GOT3 (cell line): ENCODE measurements at regions not wholly inside any gene's neighbourhood (a gene's known extent, or its start where the extent isn't known, plus 50 kb on each side); places are given as distances from the start of the nearest gene placed in this dataset.

Experiments
- DNase-seq: peaks from one replicate; lab custom pipeline; 2025; ENCODE audit warnings: mixed read lengths; lab: John Stamatoyannopoulos, UW

DNA sequence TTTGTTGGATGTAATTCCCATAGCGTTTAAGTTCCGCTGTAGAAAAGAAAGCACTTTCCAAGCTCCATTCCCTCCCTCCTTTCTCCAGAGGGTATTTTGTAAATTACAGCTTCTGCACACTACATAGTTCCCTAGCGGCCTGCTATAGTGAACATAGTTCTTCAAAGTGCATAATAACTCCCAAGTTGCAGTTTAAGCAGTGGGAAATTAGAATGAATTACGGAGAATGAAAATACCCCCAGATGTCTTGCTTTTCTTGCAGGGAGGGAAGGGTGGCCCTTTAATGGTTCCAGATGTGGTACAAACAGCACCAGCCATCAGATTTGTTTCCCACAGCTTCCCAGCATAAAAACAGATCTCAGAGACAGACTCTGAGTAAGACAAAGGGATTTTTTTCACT is 893.9 kb downstream of the SUCLG1 start:
- DNase-seq, result no peak

- DNase-seq, result no peak
Measured at GRCh38 chr2:83561592-83561991, 897.5 kb downstream of the SUCLG1 start.

GRCh38 chr2:83536556-83536955 is 922.5 kb downstream of the SUCLG1 start:
- DNase-seq, result no peak

DNA sequence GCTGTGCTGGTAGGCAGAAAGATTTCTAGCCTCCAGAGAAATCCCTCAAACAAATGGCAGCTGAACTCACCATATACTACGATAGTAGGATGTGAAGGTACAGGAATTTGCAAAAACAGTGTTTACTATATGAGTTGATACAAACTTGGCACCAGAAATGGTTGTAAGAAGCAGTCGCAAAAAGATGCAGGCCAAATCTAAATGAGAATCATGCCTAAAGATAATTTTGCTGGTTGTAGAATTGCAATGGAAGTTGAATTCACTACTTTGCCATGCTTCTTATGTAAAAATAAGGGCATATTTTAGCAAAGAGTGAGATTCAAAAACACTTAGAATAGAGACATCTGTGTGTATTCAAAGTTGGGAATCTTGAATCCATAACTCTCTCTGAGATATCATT is 924.7 kb downstream of the SUCLG1 start:
- no peak for DNase-seq

- no peak for DNase-seq
Measured at GRCh38 chr2:83531206-83531826, 927.8 kb downstream of the SUCLG1 start.

DNA sequence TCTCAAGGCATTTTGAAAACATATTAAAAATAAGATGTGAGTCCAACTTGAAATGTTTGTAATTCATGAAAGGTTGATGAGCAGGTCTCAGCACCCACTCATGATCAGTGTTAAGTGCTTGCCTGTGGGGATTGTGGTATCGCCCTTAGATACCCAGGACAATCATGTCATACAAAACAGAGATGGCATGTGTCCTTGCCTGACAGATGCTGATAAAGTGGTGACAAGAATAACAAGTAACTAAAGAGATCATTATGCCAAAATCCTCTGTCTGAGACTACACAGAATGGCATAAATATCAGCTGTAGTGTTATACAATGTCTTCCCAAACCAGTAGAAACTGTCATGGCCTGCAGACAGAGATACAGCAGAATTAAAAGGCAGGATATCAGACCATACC is 930.3 kb downstream of the SUCLG1 start:
- no peak for DNase-seq

GRCh38 chr2:83522891-83523493 is 936.1 kb downstream of the SUCLG1 start:
- DNase-seq, result no peak

DNA sequence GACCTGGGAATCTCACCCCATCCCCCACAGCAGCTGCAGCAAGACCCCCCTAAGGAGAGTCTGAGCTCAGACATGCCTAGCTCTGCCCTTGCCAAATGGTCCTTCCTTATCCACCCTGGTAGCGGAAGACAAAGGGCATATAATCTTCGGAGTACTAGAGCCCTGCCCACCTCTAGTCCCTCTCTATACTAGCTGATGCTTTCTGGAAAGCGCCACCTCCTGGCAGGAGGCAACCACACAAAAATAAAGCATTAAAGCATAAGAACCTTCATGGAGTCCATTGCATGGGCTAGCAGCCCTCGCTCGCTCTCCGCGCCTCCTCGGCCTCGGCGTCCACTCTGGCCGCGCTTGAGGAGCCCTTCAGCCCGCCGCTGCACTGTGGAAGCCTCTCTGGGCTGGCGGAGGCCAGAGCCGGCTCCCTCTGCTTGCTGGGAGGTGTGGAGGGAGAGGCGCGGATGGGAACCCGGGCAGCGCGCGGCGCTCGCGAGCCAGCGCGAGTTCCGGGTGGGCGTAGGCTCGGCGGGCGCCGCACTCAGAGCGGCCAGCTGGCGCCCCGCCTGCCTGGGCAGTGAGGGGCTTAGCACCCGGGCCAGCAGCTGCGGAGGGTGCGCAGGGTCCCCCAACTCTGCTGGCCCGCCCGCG is 941.2 kb downstream of the SUCLG1 start:
- no peak for DNase-seq

GRCh38 chr2:83516503-83516902 is 942.6 kb downstream of the SUCLG1 start:
- no peak for DNase-seq

DNA sequence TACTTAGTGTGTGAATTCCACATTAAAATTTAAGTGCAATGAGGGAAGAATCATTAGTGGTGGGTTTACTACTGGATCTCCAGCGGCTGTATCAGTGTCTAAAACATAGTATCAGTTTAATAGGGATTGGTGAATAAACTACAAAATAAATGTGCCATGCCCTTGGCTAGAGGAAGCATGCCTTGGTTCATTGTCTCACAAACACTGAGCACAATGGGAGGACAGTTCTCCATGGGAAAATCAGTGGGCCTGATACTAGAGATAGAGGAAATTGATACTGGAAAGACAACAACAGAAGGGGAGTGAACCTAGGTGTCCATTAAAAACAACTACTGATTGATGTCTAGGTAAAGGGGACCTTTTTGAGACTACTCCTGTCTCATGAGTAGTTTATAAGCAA is 971.6 kb downstream of the SUCLG1 start:
- DNase-seq, result no peak

DNA sequence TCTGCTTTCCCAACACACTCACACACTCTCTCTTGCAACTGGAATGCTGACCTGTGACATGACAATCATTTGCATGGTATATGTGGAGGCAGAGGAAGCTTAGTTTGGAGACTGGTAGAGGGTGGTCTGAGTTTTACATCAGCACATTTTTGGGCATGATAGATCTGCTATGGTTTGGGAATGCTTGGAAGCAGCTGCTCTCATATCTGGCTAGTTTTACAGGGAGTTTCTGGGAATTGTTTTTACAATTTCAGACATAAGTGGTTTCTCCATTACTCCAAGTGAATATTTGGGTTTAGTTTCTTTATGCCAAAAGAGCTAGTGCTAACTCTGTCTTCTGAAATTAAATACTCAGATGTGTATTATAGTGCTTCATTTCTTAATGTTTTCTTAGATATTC is 977.6 kb downstream of the SUCLG1 start:
- DNase-seq, result no peak

GRCh38 chr2:83478037-83478436 is 981.0 kb downstream of the SUCLG1 start:
- DNase-seq, result no peak

DNA sequence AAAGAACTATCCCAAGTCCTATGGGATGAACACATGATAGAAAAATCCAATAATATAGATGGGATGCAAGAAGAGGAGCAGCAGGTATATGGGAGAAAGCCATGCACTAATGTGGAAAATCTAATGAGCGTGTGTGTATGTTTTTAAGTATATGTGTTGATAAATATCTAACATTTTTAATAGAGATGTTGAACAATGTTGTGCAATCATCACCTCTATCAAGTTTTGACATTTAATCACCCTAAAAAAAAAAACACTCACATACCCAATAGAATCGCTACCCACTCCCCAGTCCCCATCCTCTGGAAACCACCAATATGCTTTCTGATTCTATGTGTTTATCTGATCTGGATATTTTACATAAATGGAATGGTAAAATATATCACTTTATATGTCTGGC is 983.7 kb downstream of the SUCLG1 start:
- DNase-seq, result no peak

DNA sequence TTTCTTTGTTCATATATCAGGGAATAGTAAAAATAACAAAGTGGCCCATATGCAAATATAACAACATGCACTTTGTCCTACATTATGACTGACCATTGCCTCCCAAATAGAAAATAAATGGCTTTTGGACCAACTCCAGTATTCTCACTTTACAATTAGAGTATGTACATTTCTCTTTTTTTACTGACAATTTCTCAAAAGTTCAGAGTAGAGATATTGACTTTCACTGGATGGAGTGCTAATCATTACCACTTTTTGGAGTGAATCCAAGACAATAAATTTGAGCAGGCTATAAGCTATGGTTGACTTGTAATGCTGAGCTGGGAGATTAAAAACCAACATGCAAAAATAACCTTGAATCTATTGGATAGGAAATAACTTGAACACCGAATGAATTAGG is 987.4 kb downstream of the SUCLG1 start:
- no peak for DNase-seq

GRCh38 chr2:83470928-83471327 is 988.2 kb downstream of the SUCLG1 start:
- DNase-seq, result no peak

- no peak for DNase-seq
Measured at GRCh38 chr2:83464444-83464843, 994.6 kb downstream of the SUCLG1 start.

GRCh38 chr2:83462881-83463280 is 996.2 kb downstream of the SUCLG1 start:
- DNase-seq, result no peak

DNA sequence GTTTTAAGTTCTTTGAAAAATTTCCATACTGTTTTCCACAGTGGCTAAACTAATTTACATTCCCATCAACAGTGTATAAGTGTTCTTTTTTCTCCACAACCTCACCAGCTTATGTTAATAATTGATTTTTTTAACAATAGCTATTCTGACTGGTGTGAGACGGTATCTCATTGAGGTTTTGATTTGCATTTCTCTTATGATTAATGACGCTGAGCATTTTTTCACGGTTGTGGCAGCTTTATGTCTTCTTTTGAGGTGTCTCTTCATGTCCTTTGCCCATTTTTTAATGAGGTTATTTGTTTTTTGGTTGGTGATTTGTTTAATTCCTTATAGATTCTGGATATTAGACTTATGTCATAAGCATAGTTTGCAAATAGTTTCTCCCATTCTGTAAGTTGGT is 997.9 kb downstream of the SUCLG1 start:
- DNase-seq, result no peak

- no peak for DNase-seq
Measured at GRCh38 chr2:83459456-83459855, 999.6 kb downstream of the SUCLG1 start.

DNA sequence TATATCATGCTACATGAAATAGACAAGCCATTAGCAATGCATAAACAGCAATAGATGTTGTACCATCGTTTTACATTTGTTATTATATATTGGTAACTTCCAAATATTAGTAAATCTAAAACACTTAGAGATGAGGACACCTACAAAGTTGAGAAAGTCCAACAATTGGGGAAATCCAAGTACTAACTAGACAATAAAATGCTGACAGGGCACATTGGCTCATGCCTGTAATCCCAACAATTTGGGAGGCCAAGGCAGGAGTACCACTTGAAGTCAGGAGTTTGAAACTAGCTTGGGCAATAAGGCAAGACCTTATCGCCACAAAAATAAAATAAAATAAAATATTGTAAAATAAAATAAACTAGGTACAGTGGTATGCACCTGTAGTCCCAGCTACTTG is 1023.1 kb downstream of the SUCLG1 start:
- DNase-seq, result no peak

DNA sequence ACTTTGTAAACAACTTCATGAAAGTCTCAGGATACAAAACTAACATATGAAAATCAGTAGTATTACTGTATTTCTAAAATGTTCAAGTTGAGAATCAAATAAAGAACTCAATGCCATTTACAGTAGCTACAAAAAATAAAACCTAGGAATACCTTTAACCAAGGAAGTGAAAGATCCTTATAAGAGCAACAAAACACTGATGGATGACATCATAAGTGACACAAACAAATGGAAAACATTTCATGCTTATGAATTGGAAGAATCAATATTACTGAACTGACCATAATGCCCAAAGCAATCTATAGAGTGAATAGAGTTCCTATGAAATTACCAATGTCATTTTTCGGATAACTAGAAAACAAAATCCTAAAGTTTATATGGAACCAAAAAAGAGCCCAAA is 1038.1 kb downstream of the SUCLG1 start:
- no peak for DNase-seq

DNA sequence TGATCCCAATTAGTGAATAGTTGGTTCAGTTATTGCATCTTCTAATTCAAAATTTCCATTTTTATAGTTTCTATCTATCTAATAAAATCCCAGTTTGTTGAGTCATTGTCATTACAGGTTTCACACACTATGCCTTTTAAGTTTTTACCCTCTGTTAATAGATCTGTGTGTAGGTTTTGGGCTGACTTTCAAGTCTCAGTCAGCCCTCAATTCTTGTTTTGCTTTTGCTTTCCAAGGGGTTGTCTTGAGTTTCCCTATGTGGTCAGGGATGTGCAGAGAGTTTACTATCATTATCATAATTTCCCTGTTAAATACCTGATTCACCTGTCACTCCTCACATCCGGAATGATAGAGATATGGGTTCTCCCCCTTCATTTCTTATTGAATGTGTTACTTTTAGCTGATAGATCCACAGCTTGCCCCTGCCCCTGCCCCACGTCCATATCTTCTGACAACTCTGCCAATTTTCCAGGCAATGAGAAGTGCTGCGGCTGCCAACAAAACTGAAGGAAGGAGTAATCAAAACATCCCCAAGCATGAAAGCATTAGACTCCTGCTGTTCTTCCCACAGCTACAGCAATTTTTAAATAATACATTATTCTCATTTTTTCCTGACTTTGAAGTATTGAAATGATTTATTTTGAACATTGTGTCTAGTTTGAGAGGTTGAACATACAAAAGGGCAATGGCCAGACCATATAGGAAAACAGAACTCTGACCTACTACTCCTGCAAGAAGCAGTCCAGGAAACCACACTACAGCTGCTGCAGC is 1064.8 kb downstream of the SUCLG1 start:
- DNase-seq, result no peak

- DNase-seq, result no peak
Measured at GRCh38 chr2:83388804-83389203, 1070.3 kb downstream of the SUCLG1 start.
